A549 (cell line): ENCODE measurements at regions not wholly inside any gene's neighbourhood (a gene's known extent, or its start where the extent isn't known, plus 50 kb on each side); places are given as distances from the start of the nearest gene placed in this dataset.
"Not testable (repeated sequence)": the region's sequence is repeated elsewhere in the genome, so short reads cannot be mapped to it uniquely, and the experiment has no call there.

Source experiments
- ATAC-seq, 2 experiments: fragments of 200-7000 bp in 1 of 2; fragments of >200 bp in 1 of 2; cut with Nextera tagmentation in 1 of 2; cut with Tn5 transposase in 1 of 2; 3 replicates each; pipeline versions ENCODE4 v1.8.0 to v1.9.1; 2018 to 2020; ENCODE audit warnings: mild to moderate bottlenecking in 1 of 2, moderate library complexity in 1 of 2
- CTCF ChIA-PET: fragments of 300-600 bp; sonication (Branson Sonifier 250); formaldehyde crosslinking; extraction: SDS; loops from one replicate; lab custom pipeline; 2021; ENCODE audit warnings: antibody characterized with exemption, inconsistent platforms; lab: Yijun Ruan, JAX
- POLR2A ChIA-PET: fragments of 350-600 bp; formaldehyde crosslinking; extraction: SDS; loops from one replicate; lab custom pipeline; 2021; ENCODE audit warnings: antibody characterized with exemption, inconsistent platforms; lab: Yijun Ruan, JAX
- DNase-seq, 2 experiments: peaks; one replicate each; pipeline versions ENCODE4 v3.0.0 to v3.0.0-alpha.2; 2011 to 2016; ENCODE audit warnings: low read depth in 1 of 2, low spot score in 1 of 2
- FAIRE-seq: peaks from 2 replicates; lab custom pipeline; 2011; peaks lifted over from hg19 to GRCh38; lab: Jason Lieb, UNC
- H3K27ac ChIP-seq, 2 experiments: fragments of >200 bp; sonication (Bioruptor Twin); formaldehyde crosslinking; 3 replicates each; pipeline ENCODE4 v1.5.1; 2016 to 2017
- H3K4me1 ChIP-seq: fragments of >200 bp; sonication (Bioruptor Twin); formaldehyde crosslinking; 3 replicates; pipeline ENCODE4 v1.6.1; 2016
- H3K4me2 ChIP-seq: fragments of >200 bp; sonication (Bioruptor Twin); formaldehyde crosslinking; 3 replicates; pipeline ENCODE4 v1.6.1; 2016
- H3K4me3 ChIP-seq: fragments of >200 bp; sonication (Bioruptor Twin); formaldehyde crosslinking; 3 replicates; pipeline ENCODE4 v1.5.1; 2016
- H3K9me3 ChIP-seq: fragments of >200 bp; sonication (Bioruptor Twin); formaldehyde crosslinking; 3 replicates; pipeline ENCODE4 v1.6.1; 2016
- BHLHE40 ChIP-seq: IDR thresholded peaks from 2 replicates; pipeline ENCODE4 v1.6.1; 2012; ENCODE audit warnings: low read depth, low read length, inconsistent platforms
- CHD2 ChIP-seq: fragments of 150-350 bp; IDR thresholded peaks from 2 replicates; pipeline ENCODE4 v1.6.1; 2014; ENCODE audit warnings: low read length; ENCODE audit not compliant: partially characterized antibody
- EP300 ChIP-seq, 2 experiments: fragments of >200 bp; sonication (Bioruptor Twin); formaldehyde crosslinking; IDR thresholded peaks; 2 replicates in 1 of 2; 3 replicates in 1 of 2; pipeline ENCODE4 v1.6.1; 2016 to 2017
- ESRRA ChIP-seq: fragments of 150-350 bp; IDR thresholded peaks from 2 replicates; pipeline ENCODE4 v1.6.1; 2014; ENCODE audit warnings: mild to moderate bottlenecking, low read length, borderline replicate concordance
- FOSB ChIP-seq: fragments of 250-450 bp; sonication (Bioruptor Pico); IDR thresholded peaks from 2 replicates; pipeline ENCODE4 v1.5.0; 2020; ENCODE audit warnings: mild to moderate bottlenecking, moderate library complexity
- FOSL2 ChIP-seq, 2 experiments: fragments of 450-650 bp in 1 of 2; fragments of >200 bp in 1 of 2; sonication (Bioruptor Twin) in 1 of 2; formaldehyde crosslinking; IDR thresholded peaks; 2 replicates each; pipeline versions ENCODE4 v1.5.0 to v1.6.1; 2016 to 2020; ENCODE audit warnings: mild to moderate bottlenecking in 1 of 2, moderate library complexity in 1 of 2
- HOXB13 ChIP-seq: fragments of 250-450 bp; sonication (Bioruptor Pico); IDR thresholded peaks from 2 replicates; pipeline ENCODE4 v1.5.0; 2020; ENCODE audit warnings: low read depth, mild to moderate bottlenecking, moderate library complexity
- MAFK ChIP-seq: fragments of 450-650 bp; IDR thresholded peaks from 2 replicates; pipeline ENCODE4 v1.6.1; 2014; ENCODE audit not compliant: partially characterized antibody
- MAX ChIP-seq: IDR thresholded peaks from 2 replicates; pipeline ENCODE4 v1.6.1; 2012
- NPAS2 ChIP-seq: fragments of 250-450 bp; sonication (Bioruptor Pico); IDR thresholded peaks from 2 replicates; pipeline ENCODE4 v1.8.0; 2022; ENCODE audit warnings: mild to moderate bottlenecking, moderate library complexity, borderline replicate concordance
- PBX3 ChIP-seq: IDR thresholded peaks from 2 replicates; pipeline ENCODE4 v1.6.1; 2012
- POLR2AphosphoS2 ChIP-seq: conservative IDR thresholded peaks from 2 replicates; pipeline ENCODE4 v1.6.1; 2012; ENCODE audit warnings: low read length, improper control_type of control experiment, inconsistent platforms
- RFX5 ChIP-seq: fragments of 450-650 bp; IDR thresholded peaks from 2 replicates; pipeline ENCODE4 v1.7.1; 2014; ENCODE audit warnings: antibody characterized with exemption, mild to moderate bottlenecking, moderate library complexity
- TFCP2L1 ChIP-seq: fragments of 250-450 bp; sonication (Bioruptor Pico); IDR thresholded peaks from 2 replicates; pipeline ENCODE4 v1.5.0; 2021; ENCODE audit warnings: mild to moderate bottlenecking
- TP53 ChIP-seq: fragments of 250-450 bp; sonication (Bioruptor Pico); IDR thresholded peaks from 2 replicates; pipeline ENCODE4 v1.5.0; 2021; ENCODE audit warnings: mild to moderate bottlenecking, moderate library complexity
- ZC3H11A ChIP-seq: fragments of 450-650 bp; IDR thresholded peaks from 2 replicates; pipeline ENCODE4 v1.6.1; 2014; ENCODE audit warnings: antibody characterized with exemption, mild to moderate bottlenecking
- ZNF302 ChIP-seq: fragments of 250-450 bp; sonication (Bioruptor Pico); IDR thresholded peaks from 2 replicates; pipeline ENCODE4 v1.9.0; 2021; ENCODE audit warnings: inconsistent platforms, mild to moderate bottlenecking, moderate library complexity
- WGBS: methylation state at CpG from one replicate; pipeline ENCODE4 v1.1.6; 2017; ENCODE audit errors: missing lambda C conversion rate; 5-methylcytosine and 5-hydroxymethylcytosine counted together
- TF ChIP-seq, protein P1 (sequence below): fragments of 200-600 bp; sonication (generic); IDR thresholded peaks from 2 replicates; pipeline ENCODE4 v1.6.1; 2016; ENCODE audit warnings: antibody characterized with exemption, mild to moderate bottlenecking, moderate library complexity
- TF ChIP-seq, protein P2 (sequence below): fragments of 450-650 bp; IDR thresholded peaks from 2 replicates; pipeline ENCODE4 v1.6.1; 2014; ENCODE audit warnings: antibody characterized with exemption

- Histone ChIP-seq H3K9me3 (no peaks in the 10 kb centered on the region), H3K27ac (peak overlapping the region; percentile 93 to 97), H3K4me1 (peaks cover 62% of the 10 kb centered on the region), H3K4me3 (no peak overlapping the region), H3K4me2 (peak overlapping the region; percentile 67)
- ATAC-seq, result peak; percentile 58 to 61
- TF ChIP-seq TFCP2L1 (CRISPR knock-in tag) (no peak), FOSL2 (IDR thresholded peaks at IDR 0.05) (no peak), FOSL2 (CRISPR knock-in tag; IDR thresholded peaks at IDR 0.05) (peak; percentile 80), BHLHE40 (peak; percentile 48; the same call in 1 of the 2 replicates), MAX (peak; percentile 45; the same call in 1 of the 2 replicates)
- TF ChIP-seq, protein P1, sequence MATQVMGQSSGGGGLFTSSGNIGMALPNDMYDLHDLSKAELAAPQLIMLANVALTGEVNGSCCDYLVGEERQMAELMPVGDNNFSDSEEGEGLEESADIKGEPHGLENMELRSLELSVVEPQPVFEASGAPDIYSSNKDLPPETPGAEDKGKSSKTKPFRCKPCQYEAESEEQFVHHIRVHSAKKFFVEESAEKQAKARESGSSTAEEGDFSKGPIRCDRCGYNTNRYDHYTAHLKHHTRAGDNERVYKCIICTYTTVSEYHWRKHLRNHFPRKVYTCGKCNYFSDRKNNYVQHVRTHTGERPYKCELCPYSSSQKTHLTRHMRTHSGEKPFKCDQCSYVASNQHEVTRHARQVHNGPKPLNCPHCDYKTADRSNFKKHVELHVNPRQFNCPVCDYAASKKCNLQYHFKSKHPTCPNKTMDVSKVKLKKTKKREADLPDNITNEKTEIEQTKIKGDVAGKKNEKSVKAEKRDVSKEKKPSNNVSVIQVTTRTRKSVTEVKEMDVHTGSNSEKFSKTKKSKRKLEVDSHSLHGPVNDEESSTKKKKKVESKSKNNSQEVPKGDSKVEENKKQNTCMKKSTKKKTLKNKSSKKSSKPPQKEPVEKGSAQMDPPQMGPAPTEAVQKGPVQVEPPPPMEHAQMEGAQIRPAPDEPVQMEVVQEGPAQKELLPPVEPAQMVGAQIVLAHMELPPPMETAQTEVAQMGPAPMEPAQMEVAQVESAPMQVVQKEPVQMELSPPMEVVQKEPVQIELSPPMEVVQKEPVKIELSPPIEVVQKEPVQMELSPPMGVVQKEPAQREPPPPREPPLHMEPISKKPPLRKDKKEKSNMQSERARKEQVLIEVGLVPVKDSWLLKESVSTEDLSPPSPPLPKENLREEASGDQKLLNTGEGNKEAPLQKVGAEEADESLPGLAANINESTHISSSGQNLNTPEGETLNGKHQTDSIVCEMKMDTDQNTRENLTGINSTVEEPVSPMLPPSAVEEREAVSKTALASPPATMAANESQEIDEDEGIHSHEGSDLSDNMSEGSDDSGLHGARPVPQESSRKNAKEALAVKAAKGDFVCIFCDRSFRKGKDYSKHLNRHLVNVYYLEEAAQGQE, result no peak
- TF ChIP-seq, protein P2, sequence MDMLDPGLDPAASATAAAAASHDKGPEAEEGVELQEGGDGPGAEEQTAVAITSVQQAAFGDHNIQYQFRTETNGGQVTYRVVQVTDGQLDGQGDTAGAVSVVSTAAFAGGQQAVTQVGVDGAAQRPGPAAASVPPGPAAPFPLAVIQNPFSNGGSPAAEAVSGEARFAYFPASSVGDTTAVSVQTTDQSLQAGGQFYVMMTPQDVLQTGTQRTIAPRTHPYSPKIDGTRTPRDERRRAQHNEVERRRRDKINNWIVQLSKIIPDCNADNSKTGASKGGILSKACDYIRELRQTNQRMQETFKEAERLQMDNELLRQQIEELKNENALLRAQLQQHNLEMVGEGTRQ, result 0 out of 2 replicates have a peak, but pooled peaks have one; percentile 5
- ChIA-PET POLR2A (no interaction called here), CTCF (no interaction called here)
- FAIRE-seq, result no peak
- 7% methylated on average over 2 of the region's 2 CpGs for WGBS
- DNase-seq, result peak; percentile 49 to 63
These were observed 60.0 kb upstream of the SERP2 start for GRCh38 chr13:44313674-44314073.

DNA sequence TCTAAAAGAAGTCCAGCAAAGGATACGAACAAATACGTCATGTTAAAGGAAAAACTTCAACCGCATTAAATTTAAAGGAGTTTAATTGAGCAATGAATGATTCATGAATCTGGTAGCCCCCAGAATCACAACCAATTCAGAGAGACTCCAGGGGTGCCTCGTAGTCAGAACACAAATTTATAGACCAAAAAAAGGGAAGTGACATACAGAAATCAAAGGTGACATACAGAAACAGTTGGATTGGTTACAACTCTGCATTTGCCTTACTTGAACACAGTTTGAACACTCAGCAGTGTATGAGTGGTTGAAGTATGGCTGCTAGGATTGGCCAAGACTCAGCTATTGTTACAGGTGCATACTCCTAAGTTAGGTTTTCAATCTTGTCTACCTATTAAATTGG, 59.5 kb upstream of the SERP2 start:
- Histone ChIP-seq H3K27ac (peak overlapping the region; percentile 93 to 97), H3K4me2 (peak overlapping the region; percentile 67), H3K4me1 (peaks cover 61% of the 10 kb centered on the region)
- POLR2A ChIA-PET, H3K4me3 ChIP-seq, CTCF ChIA-PET, FAIRE-seq, ATAC-seq, H3K9me3 ChIP-seq, DNase-seq: not testable (repeated sequence)
- 79% methylated on average over 4 of the region's 4 CpGs for WGBS

GRCh38 chr13:44317752-44318151, 55.9 kb upstream of the SERP2 start:
- POLR2A ChIA-PET, result no interaction called here
- peaks cover 25% of the 10 kb centered on the region for H3K4me1 ChIP-seq
- CTCF ChIA-PET, result interaction anchor here (0.8 kb wide), 1 partner anchor 50 kb away, joined by 3 read pairs; no protein-coding TSS in a partner anchor
- DNase-seq, result no peak
- 0 out of 6 replicates have a peak overlapping the region, but pooled peaks of 1 of the 2 experiments have one; percentile 39 for H3K27ac ChIP-seq
- no peak for TF ChIP-seq RFX5
- no peak for TF ChIP-seq HOXB13 (CRISPR knock-in tag)
- no peak for TF ChIP-seq ZNF302 (CRISPR knock-in tag)
- TF ChIP-seq NPAS2 (CRISPR knock-in tag), result no peak
- no peak for TF ChIP-seq EP300 (IDR thresholded peaks at IDR 0.05)
- TF ChIP-seq CHD2, result no peak
- no peak for TF ChIP-seq FOSB
- TF ChIP-seq TP53 (CRISPR knock-in tag), result no peak
- no peak for TF ChIP-seq MAFK
- TF ChIP-seq POLR2AphosphoS2, result no peak
- TF ChIP-seq PBX3, result no peak
- no peak for TF ChIP-seq ZC3H11A
- no peak for TF ChIP-seq ESRRA
- TF ChIP-seq, protein P1, result no peak
- no peak for TF ChIP-seq MAX
- TF ChIP-seq, all 56 proteins: peak for 0
- FAIRE-seq, result no peak
- Histone ChIP-seq H3K9me3 (no peaks in the 10 kb centered on the region), H3K4me3 (no peak overlapping the region), H3K4me2 (no peak overlapping the region)
- no peak for ATAC-seq
- WGBS, result 77% methylated on average over 5 of the region's 5 CpGs
